Left ventricle myocardium inferior (tissue), 1 donor: ENCODE measurements at regions not wholly inside any gene's neighbourhood (a gene's known extent, or its start where the extent isn't known, plus 50 kb on each side); places are given as distances from the start of the nearest gene placed in this dataset.

Source experiments
- DNase-seq: peaks from one replicate; pipeline ENCODE4 v3.0.0-alpha.2; 2020
- H3K27ac ChIP-seq: fragments of 200-600 bp; replicated peaks from 2 replicates; pipeline ENCODE4 v1.8.0; 2021
- H3K27me3 ChIP-seq: fragments of 200-600 bp; 2 replicates; pipeline ENCODE4 v1.8.0; 2021; ENCODE audit warnings: low read depth
- H3K36me3 ChIP-seq: fragments of 200-600 bp; 2 replicates; pipeline ENCODE4 v1.8.0; 2021
- H3K4me1 ChIP-seq: fragments of 200-600 bp; 2 replicates; pipeline ENCODE4 v1.8.0; 2021
- H3K4me3 ChIP-seq: fragments of 200-600 bp; 2 replicates; pipeline ENCODE4 v1.8.0; 2021; ENCODE audit warnings: mild to moderate bottlenecking, moderate library complexity
- H3K9me3 ChIP-seq: fragments of 200-600 bp; replicated peaks from 2 replicates; pipeline ENCODE4 v1.8.0; 2021
- intact Hi-C: fragments of 100-400 bp; cut with micrococcal nuclease; formaldehyde crosslinking; loops from one replicate; pipeline ENCODE4 v1.11.0; 2022
- TF ChIP-seq, protein P1 (sequence below): fragments of 200-600 bp; IDR thresholded peaks from 2 replicates; pipeline ENCODE4 v1.8.0; 2021; ENCODE audit warnings: antibody characterized with exemption, mild to moderate bottlenecking, borderline replicate concordance
- donor health status: DM: no; HTN: yes; CAD: no; lungs with severe emphysema.

DNA sequence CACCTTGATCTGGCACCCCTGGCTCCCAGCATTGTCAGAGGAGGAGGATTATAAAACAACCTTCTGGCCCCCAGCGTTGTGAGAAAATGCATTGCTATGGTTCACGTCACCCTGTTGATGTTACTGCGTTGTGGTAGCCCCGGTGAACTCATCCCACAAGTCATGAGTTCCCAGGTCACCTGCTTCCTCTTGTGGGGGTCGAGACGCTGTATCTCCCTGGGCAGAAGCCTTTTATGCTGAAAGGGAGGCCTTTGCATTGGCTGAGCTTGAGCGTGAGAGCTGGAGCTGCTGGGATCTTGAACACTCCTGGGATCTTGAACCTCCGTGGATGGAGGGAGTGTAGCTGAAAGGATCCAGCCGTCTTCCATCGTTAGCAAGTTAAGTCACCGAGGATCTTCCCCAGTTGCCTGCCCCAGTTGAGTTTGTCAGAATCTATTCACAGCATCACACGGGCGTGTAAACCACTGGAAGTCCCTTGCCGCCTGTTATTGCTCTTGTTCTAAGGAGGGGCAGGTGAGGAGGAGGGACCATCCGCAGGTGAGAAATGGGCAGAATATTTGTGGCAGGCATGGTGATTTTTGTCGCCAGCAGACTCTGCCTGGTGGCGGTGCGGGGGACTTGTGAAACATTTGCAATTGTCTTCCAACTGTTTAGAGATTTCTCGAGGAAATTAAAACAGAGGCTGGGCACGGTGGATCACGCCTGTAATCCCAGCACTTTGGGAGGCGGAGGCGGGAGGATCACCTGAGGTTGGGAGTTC lies 299.9 kb downstream of the ASMT start:
- TF ChIP-seq, protein P1, sequence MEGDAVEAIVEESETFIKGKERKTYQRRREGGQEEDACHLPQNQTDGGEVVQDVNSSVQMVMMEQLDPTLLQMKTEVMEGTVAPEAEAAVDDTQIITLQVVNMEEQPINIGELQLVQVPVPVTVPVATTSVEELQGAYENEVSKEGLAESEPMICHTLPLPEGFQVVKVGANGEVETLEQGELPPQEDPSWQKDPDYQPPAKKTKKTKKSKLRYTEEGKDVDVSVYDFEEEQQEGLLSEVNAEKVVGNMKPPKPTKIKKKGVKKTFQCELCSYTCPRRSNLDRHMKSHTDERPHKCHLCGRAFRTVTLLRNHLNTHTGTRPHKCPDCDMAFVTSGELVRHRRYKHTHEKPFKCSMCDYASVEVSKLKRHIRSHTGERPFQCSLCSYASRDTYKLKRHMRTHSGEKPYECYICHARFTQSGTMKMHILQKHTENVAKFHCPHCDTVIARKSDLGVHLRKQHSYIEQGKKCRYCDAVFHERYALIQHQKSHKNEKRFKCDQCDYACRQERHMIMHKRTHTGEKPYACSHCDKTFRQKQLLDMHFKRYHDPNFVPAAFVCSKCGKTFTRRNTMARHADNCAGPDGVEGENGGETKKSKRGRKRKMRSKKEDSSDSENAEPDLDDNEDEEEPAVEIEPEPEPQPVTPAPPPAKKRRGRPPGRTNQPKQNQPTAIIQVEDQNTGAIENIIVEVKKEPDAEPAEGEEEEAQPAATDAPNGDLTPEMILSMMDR = no peak
- H3K4me1 ChIP-seq = no peaks in the 10 kb centered on the region
- peaks cover under 1% of the 10 kb centered on the region for H3K27me3 ChIP-seq
- no peak overlapping the region for H3K27ac ChIP-seq
- no peaks in the 10 kb centered on the region for H3K36me3 ChIP-seq
- intact Hi-C loops = no loop called here
- no peaks in the 10 kb centered on the region for H3K9me3 ChIP-seq
- no peak for DNase-seq
- H3K4me3 ChIP-seq = no peak overlapping the region

DNA sequence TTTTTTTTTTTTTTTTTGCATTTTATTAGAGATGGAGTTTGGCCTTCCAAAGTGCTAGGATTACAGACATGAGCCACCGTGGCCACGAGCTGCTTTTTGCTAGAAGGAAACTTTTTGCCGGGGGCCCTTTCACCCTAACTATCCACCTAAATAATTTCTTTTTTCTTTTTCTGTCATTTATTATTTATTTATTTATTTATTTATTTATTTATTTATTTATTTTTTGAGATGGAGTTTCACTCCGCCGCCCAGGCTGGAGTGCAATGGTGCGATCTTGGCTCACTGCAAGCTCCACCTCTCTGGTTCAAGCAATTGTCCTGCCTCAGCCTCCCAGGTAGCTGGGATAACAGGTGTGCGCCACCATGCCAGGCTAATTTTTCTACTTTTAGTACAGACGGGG lies 303.9 kb downstream of the ASMT start:
- H3K4me1 ChIP-seq = no peaks in the 10 kb centered on the region
- intact Hi-C loops = no loop called here
- TF ChIP-seq, protein P1 = no peak
- no peaks in the 10 kb centered on the region for H3K27me3 ChIP-seq
- H3K36me3 ChIP-seq = no peaks in the 10 kb centered on the region
- H3K4me3 ChIP-seq = no peak overlapping the region
- DNase-seq = no peak
- H3K9me3 ChIP-seq = no peaks in the 10 kb centered on the region
- H3K27ac ChIP-seq = no peak overlapping the region

DNA sequence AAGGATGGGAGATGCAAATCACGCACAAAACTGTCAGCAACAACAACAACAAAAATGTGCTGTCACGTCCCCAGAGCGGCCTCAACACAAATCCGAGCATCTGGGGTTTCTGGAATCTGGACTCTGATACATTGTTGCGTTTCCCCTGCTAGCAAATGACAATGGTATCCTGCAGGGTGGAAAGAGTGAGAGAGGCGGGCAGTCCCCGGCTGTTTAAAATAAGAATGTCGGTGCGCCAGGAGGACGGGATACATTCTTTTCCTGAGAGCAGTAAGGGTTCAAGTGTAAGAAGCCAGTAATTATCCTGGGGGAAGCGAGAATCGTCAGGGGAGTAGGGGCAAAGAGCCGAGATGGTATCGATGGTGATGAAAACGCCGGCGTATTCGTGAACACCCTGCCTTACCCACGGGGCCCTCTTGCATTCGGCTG lies 310.2 kb downstream of the ASMT start:
- H3K4me3 ChIP-seq = no peak overlapping the region
- intact Hi-C loops = no loop called here
- DNase-seq = no peak
- no peaks in the 10 kb centered on the region for H3K4me1 ChIP-seq
- peaks cover 9% of the 10 kb centered on the region for H3K27me3 ChIP-seq
- no peak overlapping the region for H3K27ac ChIP-seq
- H3K9me3 ChIP-seq = no peaks in the 10 kb centered on the region
- TF ChIP-seq, protein P1 = no peak
- no peaks in the 10 kb centered on the region for H3K36me3 ChIP-seq

DNA sequence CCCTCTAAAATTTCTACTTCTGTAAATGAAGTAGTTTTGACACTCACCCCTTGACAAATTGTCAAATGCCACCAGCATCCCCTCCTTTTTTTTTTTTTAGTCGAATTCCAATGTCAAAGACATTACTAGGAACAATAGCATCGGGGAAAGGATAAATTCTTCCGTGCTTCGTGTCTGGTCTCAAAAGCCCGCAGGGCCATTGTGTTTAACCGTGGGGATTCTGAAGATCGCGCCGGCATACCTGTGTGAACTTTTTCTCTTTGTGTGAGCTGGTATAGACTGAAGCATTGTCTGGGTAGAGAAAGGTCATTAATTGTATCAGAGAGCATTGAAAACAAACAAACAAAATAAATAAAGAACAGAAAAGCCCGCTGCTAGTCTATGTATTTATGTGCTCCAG lies 313.9 kb downstream of the ASMT start:
- no peak for DNase-seq
- Histone ChIP-seq H3K9me3 (no peaks in the 10 kb centered on the region), H3K27me3 (peaks cover 9% of the 10 kb centered on the region), H3K36me3 (no peaks in the 10 kb centered on the region), H3K4me3 (no peak overlapping the region), H3K4me1 (peaks cover 5% of the 10 kb centered on the region), H3K27ac (no peak overlapping the region)
- TF ChIP-seq, protein P1 = no peak
- intact Hi-C loops = no loop called here

DNA sequence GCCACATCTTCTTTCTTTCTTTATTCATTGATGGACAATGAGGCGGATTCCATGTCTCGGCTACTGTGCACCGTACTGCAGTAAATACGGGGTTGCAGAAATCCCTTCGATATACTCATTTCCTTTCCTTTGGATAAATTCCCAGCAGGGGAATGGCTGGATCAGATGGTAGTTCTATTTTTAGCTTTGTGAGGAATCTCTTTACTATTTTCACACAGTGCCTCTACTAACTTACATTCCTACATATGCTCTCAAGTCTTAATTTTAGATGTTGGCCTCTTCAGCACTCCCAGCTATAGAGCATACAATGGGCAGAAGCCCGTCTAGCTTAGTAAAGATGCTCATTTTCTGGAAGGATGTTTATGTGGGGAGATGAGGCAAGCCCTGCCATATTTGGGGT lies 317.4 kb downstream of the ASMT start:
- H3K27ac ChIP-seq = no peak overlapping the region
- no peak overlapping the region for H3K4me3 ChIP-seq
- TF ChIP-seq, protein P1 = no peak
- H3K27me3 ChIP-seq = no peaks in the 10 kb centered on the region
- no peaks in the 10 kb centered on the region for H3K9me3 ChIP-seq
- DNase-seq = no peak
- H3K36me3 ChIP-seq = no peaks in the 10 kb centered on the region
- H3K4me1 ChIP-seq = peaks cover 5% of the 10 kb centered on the region
- intact Hi-C loops = no loop called here
